Panc1 (cell line): ENCODE measurements at regions not wholly inside any gene's neighbourhood (a gene's known extent, or its start where the extent isn't known, plus 50 kb on each side); places are given as distances from the start of the nearest gene placed in this dataset.

Experiments
- ATAC-seq: fragments of 200-7000 bp; cut with Tn5 transposase; 2 replicates; pipeline ENCODE4 v1.9.1; 2020; ENCODE audit warnings: mild to moderate bottlenecking, moderate library complexity
- BruUV-seq: library from RNA; stranded (reverse); fragments of 400-500 nt; replicated peaks from 2 replicates; lab custom pipeline; 2021; lab: Mats Ljungman, UMichigan
- CTCF ChIA-PET: fragments of 300-600 bp; sonication (Branson Sonifier 250); formaldehyde crosslinking; loops from one replicate; lab custom pipeline; 2022; ENCODE audit warnings: antibody characterized with exemption; lab: Charles Lee
- POLR2A ChIA-PET: fragments of 300-600 bp; sonication (Branson Sonifier 250); formaldehyde crosslinking; loops from one replicate; lab custom pipeline; 2022; ENCODE audit warnings: antibody characterized with exemption; lab: Charles Lee
- DNase-seq: peaks from one replicate; pipeline ENCODE4 v3.0.0-alpha.2; 2010; ENCODE audit warnings: low read depth, low spot score
- H3K27ac ChIP-seq: 2 replicates; pipeline ENCODE4 v1.5.1; 2011; ENCODE audit warnings: mild to moderate bottlenecking, low read length, inconsistent platforms
- H3K27me3 ChIP-seq: fragments of 200-500 bp; sonication (Bioruptor generic); 2 replicates; pipeline ENCODE4 v1.6.0; 2014; ENCODE audit warnings: low read length, inconsistent platforms; ENCODE audit not compliant: control insufficient read depth, insufficient read depth
- H3K36me3 ChIP-seq: fragments of 200-500 bp; sonication (Bioruptor generic); 2 replicates; pipeline ENCODE4 v1.5.1; 2014; ENCODE audit warnings: inconsistent platforms, mild to moderate bottlenecking, low read length, moderate library complexity; ENCODE audit not compliant: control insufficient read depth, insufficient read depth
- H3K4me1 ChIP-seq: 2 replicates; pipeline ENCODE4 v1.5.1; 2011; ENCODE audit warnings: inconsistent platforms, mild to moderate bottlenecking, low read length, moderate library complexity; ENCODE audit not compliant: control insufficient read depth, insufficient read depth
- H3K4me3 ChIP-seq, 2 experiments: 2 replicates each; pipeline ENCODE4 v1.5.1; 2011 to 2012; ENCODE audit warnings: low read depth in 2 of 2, low read length in 2 of 2, mild to moderate bottlenecking in 2 of 2, inconsistent platforms in 1 of 2, moderate library complexity in 1 of 2
- H3K9me3 ChIP-seq: fragments of 200-500 bp; sonication (Bioruptor generic); 2 replicates; pipeline ENCODE4 v1.5.1; 2014; ENCODE audit warnings: low read depth, mild to moderate bottlenecking, inconsistent platforms, low read length, moderate library complexity; ENCODE audit not compliant: control insufficient read depth, insufficient read depth
- CTCF ChIP-seq: fragments of 450-650 bp; IDR thresholded peaks from 2 replicates; pipeline ENCODE4 v1.5.1; 2017; ENCODE audit warnings: mild to moderate bottlenecking
- POLR2AphosphoS5 ChIP-seq: IDR thresholded peaks from 2 replicates; pipeline ENCODE4 v1.6.1; 2012; ENCODE audit warnings: mild to moderate bottlenecking, low read depth, low read length, moderate library complexity
- SIN3A ChIP-seq: IDR thresholded peaks from 2 replicates; pipeline ENCODE4 v1.6.1; 2012; ENCODE audit warnings: low read depth, mild to moderate bottlenecking, low read length, moderate library complexity, borderline replicate concordance; ENCODE audit not compliant: insufficient read depth
- TCF7L2 ChIP-seq: IDR thresholded peaks from 2 replicates; pipeline ENCODE4 v1.6.1; 2011; ENCODE audit warnings: mild to moderate bottlenecking, low read depth, low read length, inconsistent platforms
- in situ Hi-C: cut with HindIII; loops from 2 replicates; pipeline ENCODE4 v1.10.0; 2016; ENCODE audit warnings: low sequenced_read_pairs, low pct_unique_long_range_greater_than_20kb
- intact Hi-C: fragments of 100-400 bp; cut with micrococcal nuclease; formaldehyde crosslinking; loops from one replicate; pipeline ENCODE4 v1.10.0; 2022; ENCODE audit not compliant: unreplicated experiment
- TF ChIP-seq, protein P1 (sequence below), 2 experiments: IDR thresholded peaks; 2 replicates each; pipeline ENCODE4 v1.6.1; 2011 to 2012; ENCODE audit warnings: low read depth in 2 of 2, control low read depth in 1 of 2, low read length in 1 of 2, mild to moderate bottlenecking in 1 of 2, moderate library complexity in 1 of 2; ENCODE audit not compliant: insufficient read depth in 1 of 2

DNA sequence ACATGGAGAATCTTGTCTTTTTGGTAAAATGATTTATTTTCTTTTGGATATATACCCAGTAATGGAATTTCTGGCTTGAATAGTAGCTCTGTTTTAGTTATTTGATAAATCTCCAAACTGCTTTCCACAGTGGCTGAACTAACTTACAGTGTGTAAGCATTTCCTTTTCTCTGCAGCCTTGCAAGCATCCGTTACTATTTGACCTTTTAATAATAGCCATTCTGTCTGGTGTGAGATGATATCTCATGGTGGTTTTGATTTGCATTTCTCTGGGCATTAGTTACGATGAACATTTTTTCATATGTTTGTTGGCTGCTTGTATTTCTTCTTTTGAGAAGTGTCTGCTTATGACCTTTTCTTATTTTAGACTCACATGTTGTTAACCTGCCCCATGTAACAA, 190.2 kb downstream of the GALR1 start:
- POLR2A ChIA-PET: no interaction called here
- DNase-seq (no peak), ATAC-seq (no peak)
- intact Hi-C loops: no loop called here
- no TSS peak for BruUV-seq
- TF ChIP-seq POLR2AphosphoS5 (no peak), TCF7L2 (no peak), CTCF (no peak), SIN3A (no peak)
- TF ChIP-seq, protein P1, sequence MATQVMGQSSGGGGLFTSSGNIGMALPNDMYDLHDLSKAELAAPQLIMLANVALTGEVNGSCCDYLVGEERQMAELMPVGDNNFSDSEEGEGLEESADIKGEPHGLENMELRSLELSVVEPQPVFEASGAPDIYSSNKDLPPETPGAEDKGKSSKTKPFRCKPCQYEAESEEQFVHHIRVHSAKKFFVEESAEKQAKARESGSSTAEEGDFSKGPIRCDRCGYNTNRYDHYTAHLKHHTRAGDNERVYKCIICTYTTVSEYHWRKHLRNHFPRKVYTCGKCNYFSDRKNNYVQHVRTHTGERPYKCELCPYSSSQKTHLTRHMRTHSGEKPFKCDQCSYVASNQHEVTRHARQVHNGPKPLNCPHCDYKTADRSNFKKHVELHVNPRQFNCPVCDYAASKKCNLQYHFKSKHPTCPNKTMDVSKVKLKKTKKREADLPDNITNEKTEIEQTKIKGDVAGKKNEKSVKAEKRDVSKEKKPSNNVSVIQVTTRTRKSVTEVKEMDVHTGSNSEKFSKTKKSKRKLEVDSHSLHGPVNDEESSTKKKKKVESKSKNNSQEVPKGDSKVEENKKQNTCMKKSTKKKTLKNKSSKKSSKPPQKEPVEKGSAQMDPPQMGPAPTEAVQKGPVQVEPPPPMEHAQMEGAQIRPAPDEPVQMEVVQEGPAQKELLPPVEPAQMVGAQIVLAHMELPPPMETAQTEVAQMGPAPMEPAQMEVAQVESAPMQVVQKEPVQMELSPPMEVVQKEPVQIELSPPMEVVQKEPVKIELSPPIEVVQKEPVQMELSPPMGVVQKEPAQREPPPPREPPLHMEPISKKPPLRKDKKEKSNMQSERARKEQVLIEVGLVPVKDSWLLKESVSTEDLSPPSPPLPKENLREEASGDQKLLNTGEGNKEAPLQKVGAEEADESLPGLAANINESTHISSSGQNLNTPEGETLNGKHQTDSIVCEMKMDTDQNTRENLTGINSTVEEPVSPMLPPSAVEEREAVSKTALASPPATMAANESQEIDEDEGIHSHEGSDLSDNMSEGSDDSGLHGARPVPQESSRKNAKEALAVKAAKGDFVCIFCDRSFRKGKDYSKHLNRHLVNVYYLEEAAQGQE (IDR thresholded peaks at IDR 0.05; ENCODE audit: insufficient read depth in 1 of 2, low read depth in 2 of 2, low read length in 1 of 2): no peak
- Histone ChIP-seq H3K27ac (no peak overlapping the region), H3K36me3 (no peaks in the 10 kb centered on the region), H3K9me3 (no peaks in the 10 kb centered on the region), H3K4me3 (no peak overlapping the region), H3K27me3 (no peaks in the 10 kb centered on the region), H3K4me1 (no peaks in the 10 kb centered on the region)
- CTCF ChIA-PET: no interaction called here
- in situ Hi-C loops: no loop called here

- BruUV-seq: no TSS peak
- Histone ChIP-seq H3K9me3 (no peaks in the 10 kb centered on the region), H3K4me3 (no peak overlapping the region), H3K4me1 (no peaks in the 10 kb centered on the region), H3K36me3 (no peaks in the 10 kb centered on the region), H3K27ac (no peak overlapping the region), H3K27me3 (no peaks in the 10 kb centered on the region; the same call in 1 of the 2 replicates)
- CTCF ChIA-PET: no interaction called here
- in situ Hi-C loops (no loop called here), intact Hi-C loops (no loop called here)
- DNase-seq: no peak
- TF ChIP-seq TCF7L2: no peak
- no peak for TF ChIP-seq CTCF
- POLR2A ChIA-PET: no interaction called here
- ATAC-seq: no peak
Observed at GRCh38 chr18:77442393-77442792, 192.7 kb downstream of the GALR1 start.

DNA sequence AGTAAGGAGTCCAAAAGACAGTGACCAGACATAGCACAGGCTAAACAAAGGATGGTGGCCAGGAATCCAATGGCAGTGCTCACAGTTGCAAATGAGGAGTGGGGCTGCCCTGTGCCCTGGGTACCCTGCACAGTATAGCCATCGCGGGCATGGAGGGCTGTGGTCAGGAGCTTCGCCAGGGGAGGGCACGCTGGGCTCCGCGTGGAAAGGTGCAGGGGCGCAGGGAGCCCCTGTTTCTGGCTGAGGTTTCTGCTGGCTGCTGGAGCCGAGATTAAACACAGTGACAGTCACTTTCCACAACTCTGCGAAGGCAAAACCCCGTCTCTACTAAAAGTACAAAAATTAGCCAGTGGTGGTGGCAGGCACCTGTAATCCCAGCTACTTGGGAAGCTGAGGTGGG, 194.7 kb downstream of the GALR1 start:
- intact Hi-C loops: no loop called here
- POLR2A ChIA-PET: no interaction called here

More for the DNA sequence above, 194.7 kb downstream of the GALR1 start:
- CTCF ChIA-PET: no interaction called here
- Histone ChIP-seq H3K27me3 (peaks cover 7% of the 10 kb centered on the region), H3K4me3 (no peak overlapping the region), H3K36me3 (no peaks in the 10 kb centered on the region), H3K9me3 (no peaks in the 10 kb centered on the region), H3K27ac (no peak overlapping the region), H3K4me1 (no peaks in the 10 kb centered on the region)
- TF ChIP-seq CTCF (no peak), SIN3A (no peak), TCF7L2 (no peak)
- peak; percentile 40; the same call in 1 of the 2 replicates for ATAC-seq
- no TSS peak for BruUV-seq
- in situ Hi-C loops: no loop called here
- no peak for DNase-seq
